Naive thymus-derived CD8-positive, alpha-beta T cell (primary cell): ENCODE measurements at regions not wholly inside any gene's neighbourhood (a gene's known extent, or its start where the extent isn't known, plus 50 kb on each side); places are given as distances from the start of the nearest gene placed in this dataset.

Experiments used
- ATAC-seq, 2 donors: fragments of 150-1000 bp; cut with Tn5 transposase in 1 of 2; sonication (Bioruptor Pico), chemical (Tn5 transposase) in 1 of 2; 1 replicate in 1 of 2; 2 replicates in 1 of 2; pipeline ENCODE4 v1.10.0; 2021; ENCODE audit warnings: mild to moderate bottlenecking in 2 of 2, moderate library complexity in 2 of 2
- POLR2A ChIA-PET: fragments of 350-600 bp; sonication (Branson Sonifier 250); formaldehyde crosslinking; loops from one replicate; lab custom pipeline; 2021; ENCODE audit warnings: antibody characterized with exemption; lab: Charles Lee
- DNase-seq, 10 donors: peaks; one replicate each; pipeline versions ENCODE4 v3.0.0 to v3.0.0-alpha.2; 2020 to 2022
- H3K27ac Mint-ChIP-seq, 10 donors: one replicate each; pipeline ENCODE4 v1.8.0; 2020 to 2022; ENCODE audit warnings: mild to moderate bottlenecking in 10 of 10, mixed read lengths in 10 of 10, moderate library complexity in 4 of 10, inconsistent platforms in 1 of 10
- H3K27me3 Mint-ChIP-seq, 5 donors: one replicate each; pipeline ENCODE4 v1.8.0; 2021 to 2022; ENCODE audit warnings: mixed read lengths in 5 of 5
- H3K36me3 Mint-ChIP-seq, 3 donors: one replicate each; pipeline ENCODE4 v1.8.0; 2020 to 2022; ENCODE audit warnings: mixed read lengths in 3 of 3, mild to moderate bottlenecking in 2 of 3, inconsistent platforms in 1 of 3
- H3K4me1 Mint-ChIP-seq, 4 donors: one replicate each; pipeline ENCODE4 v1.8.0; 2021 to 2022; ENCODE audit warnings: mixed read lengths in 4 of 4
- H3K4me3 Mint-ChIP-seq, 10 donors: one replicate each; pipeline ENCODE4 v1.8.0; 2020 to 2022; ENCODE audit warnings: mild to moderate bottlenecking in 10 of 10, mixed read lengths in 10 of 10, moderate library complexity in 6 of 10, inconsistent platforms in 1 of 10
- H3K9me3 Mint-ChIP-seq, 9 donors: one replicate each; pipeline ENCODE4 v1.8.0; 2020 to 2022; ENCODE audit warnings: mixed read lengths in 9 of 9, mild to moderate bottlenecking in 3 of 9, inconsistent platforms in 1 of 9, moderate library complexity in 1 of 9

DNA sequence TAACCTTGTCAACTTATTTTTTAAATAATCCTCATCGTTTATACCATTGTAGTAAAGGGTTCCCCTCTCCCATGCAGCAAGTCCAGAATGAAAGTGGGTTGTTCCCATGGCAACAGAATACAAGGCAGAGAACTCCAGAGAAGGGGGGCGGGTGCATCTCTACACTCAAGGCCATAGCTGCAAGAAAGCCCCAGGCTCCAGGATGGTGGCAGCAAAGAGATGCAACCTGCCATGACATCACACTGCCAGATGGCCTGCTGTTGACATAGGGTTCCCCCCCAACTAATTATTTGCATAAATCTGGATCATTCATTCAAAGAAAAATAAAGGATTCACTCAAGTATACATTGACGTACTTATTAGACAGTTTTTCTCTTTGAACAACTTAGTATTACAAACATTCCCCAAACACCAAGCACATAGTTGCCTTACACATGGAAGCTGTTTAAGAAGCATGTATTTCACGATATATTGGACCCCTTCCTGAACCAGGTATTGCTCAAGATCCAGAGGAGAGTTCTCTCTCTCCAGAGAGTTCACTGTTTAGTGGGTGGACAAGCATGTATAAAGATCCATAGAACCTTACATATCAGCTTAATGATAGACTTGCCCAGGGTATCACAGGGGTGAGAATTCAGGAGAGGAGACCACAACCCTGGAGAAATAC, 87.4 kb upstream of the KLF7 start:
- Mint-ChIP-seq H3K36me3 (no peaks in the 10 kb centered on the region), H3K4me3 (no peak overlapping the region), H3K4me1 (peaks cover 6 to 11% (median 7%) of the 10 kb centered on the region in 4 donors), H3K27me3 (no peaks in the 10 kb centered on the region), H3K27ac (peak overlapping the region in 1 of 10 donors; percentile 19), H3K9me3 (no peaks in the 10 kb centered on the region)
- DNase-seq (no peak), ATAC-seq (no peak)
- POLR2A ChIA-PET, result interaction anchor here (0.5 kb wide), 1 partner anchor 207 kb away, joined by 3 read pairs; no protein-coding TSS in a partner anchor

DNA sequence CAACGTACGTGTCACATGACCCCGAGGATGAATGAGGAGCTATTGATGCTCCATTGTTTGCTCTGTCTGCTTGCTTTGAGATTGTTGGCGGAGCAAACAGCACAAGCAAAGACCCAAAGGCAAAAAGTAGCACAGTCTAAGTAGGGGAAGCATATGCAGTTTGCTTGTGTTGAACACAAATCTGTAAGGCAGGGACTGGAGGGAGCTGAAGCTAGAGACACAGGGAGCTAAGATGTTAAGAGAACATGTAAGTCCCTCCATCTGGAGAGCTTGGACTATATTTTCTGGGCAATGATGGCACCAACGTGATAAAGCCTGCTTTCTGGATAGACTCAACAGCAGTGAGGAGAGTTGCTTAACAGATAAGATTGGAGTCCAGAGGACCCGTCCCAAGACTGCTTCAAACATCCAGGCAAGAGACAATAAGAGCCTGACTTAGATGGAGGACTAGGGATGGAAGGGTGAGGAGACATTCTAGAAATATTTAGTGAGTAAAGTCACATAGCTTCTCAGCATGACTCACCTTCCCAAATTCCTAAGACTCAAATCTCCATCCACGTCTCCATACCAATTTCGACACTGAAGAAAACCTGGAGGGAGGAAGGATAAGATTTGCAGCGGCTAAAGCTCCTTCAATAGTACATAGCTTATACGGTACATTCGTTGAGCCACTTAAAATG, 88.1 kb upstream of the KLF7 start:
- H3K27ac Mint-ChIP-seq, result no peak overlapping the region
- no peaks in the 10 kb centered on the region for H3K36me3 Mint-ChIP-seq
- H3K4me3 Mint-ChIP-seq, result no peak overlapping the region
- no peaks in the 10 kb centered on the region for H3K27me3 Mint-ChIP-seq
- no peaks in the 10 kb centered on the region for H3K9me3 Mint-ChIP-seq
- POLR2A ChIA-PET, result interaction anchor here (0.5 kb wide), 1 partner anchor 208 kb away, joined by 3 read pairs; no protein-coding TSS in a partner anchor
- peaks cover 6 to 11% (median 7%) of the 10 kb centered on the region in 4 donors for H3K4me1 Mint-ChIP-seq
- ATAC-seq (no peak), DNase-seq (no peak)

DNA sequence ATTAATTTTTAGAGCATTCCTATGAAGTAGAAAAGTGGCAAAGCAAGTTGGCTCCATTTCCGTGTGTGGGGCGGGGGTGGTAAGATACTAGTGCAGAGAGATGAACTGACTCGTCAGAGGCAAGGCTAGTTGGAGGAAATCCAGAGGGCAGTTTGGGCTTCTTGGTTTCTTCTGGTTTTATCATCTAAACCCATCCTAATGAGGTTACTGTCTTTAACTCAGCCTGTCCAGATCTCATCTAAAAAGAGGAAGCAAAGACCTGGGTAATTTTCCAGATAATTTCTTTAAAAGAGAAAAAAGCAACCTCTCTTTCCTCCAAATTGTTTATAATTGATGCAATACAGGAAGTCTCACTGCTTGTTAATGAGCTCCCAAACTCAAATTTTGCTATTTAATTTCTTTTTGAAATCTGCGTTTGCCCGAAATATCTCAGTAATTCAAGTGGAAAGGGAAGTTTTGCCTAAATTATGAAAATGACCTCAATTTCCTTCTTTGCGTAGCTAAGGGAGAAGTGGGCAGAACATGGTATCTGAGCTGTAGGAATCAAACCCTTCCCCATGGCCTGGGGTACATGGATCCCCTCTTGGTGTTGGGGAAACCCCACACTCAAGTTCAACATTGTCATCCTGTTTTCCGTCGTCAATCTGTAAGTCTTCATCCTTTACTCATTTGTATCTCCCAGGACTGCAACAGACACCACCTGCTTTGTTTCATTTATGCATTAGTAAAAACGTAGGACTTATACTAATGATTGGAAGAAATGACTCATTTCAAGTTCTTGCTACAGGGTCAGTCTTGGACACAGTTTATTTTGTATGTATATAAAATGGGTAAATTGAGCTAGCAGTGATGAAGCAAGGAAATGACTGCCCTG, 89.1 kb upstream of the KLF7 start:
- H3K27ac Mint-ChIP-seq, result no peak overlapping the region
- H3K36me3 Mint-ChIP-seq, result no peaks in the 10 kb centered on the region
- peak overlapping the region in 1 of 10 donors; percentile 12 for H3K4me3 Mint-ChIP-seq
- peaks cover 2 to 11% (median 5%) of the 10 kb centered on the region in 4 donors for H3K4me1 Mint-ChIP-seq
- POLR2A ChIA-PET, result interaction anchor here (0.9 kb wide), 1 partner anchor 88 kb away, joined by 3 read pairs; the partner anchor contains the start of gene KLF7
- ATAC-seq (no peak), DNase-seq (no peak)
- H3K9me3 Mint-ChIP-seq, result no peaks in the 10 kb centered on the region
- H3K27me3 Mint-ChIP-seq, result no peaks in the 10 kb centered on the region

DNA sequence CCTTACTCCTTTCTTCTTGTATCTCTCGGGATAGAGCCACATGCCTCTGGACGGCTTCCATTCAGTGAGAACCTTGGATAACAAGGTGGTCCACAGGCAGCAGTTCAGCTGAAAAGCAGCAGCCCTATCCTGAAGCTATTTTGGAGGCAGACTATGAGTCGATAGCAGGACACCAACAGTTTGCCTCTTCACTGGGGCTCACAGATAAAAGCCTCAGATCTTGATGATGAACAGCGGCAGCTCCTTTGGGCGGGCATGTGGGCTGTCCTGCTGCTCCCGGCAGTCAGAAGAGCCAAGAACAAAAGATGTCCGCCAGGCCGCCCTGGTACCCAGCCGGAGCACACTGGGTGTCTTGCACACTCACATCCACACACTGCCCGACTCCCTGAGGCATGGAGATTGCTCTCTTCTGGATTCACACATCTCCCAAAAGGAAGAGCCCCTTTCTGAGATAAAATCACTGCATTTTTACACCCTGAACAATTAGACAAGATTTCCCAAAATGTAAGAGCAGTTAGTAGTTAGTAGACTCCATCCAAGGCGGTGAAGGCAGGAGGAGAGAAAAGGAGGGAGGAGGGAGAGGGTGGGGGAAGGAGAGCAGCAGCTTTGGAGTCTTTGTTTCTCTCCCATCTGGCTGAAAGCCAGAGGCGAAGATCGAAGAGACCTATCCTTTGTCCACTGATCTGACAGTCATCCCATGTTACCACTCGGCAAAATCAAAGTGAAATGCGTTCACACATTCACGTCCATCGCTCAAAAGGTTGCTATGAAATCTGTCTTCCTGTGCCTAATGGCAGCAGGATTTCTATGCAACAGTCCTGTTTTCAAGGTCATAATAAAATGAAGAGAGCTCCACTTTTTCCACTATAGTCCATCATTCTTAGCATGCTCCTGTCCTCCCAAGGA, 90.1 kb upstream of the KLF7 start:
- DNase-seq (no peak), ATAC-seq (no peak)
- POLR2A ChIA-PET, result interaction anchor here (0.9 kb wide), 1 partner anchor 89 kb away, joined by 3 read pairs; the partner anchor contains the start of gene KLF7
- no peaks in the 10 kb centered on the region for H3K36me3 Mint-ChIP-seq
- H3K27ac Mint-ChIP-seq, result peak overlapping the region in 1 of 10 donors; percentile 60
- H3K4me3 Mint-ChIP-seq, result no peak overlapping the region
- no peaks in the 10 kb centered on the region for H3K27me3 Mint-ChIP-seq
- peaks cover 0 to 11% (median 2%) of the 10 kb centered on the region in 4 donors for H3K4me1 Mint-ChIP-seq
- H3K9me3 Mint-ChIP-seq, result no peaks in the 10 kb centered on the region

DNA sequence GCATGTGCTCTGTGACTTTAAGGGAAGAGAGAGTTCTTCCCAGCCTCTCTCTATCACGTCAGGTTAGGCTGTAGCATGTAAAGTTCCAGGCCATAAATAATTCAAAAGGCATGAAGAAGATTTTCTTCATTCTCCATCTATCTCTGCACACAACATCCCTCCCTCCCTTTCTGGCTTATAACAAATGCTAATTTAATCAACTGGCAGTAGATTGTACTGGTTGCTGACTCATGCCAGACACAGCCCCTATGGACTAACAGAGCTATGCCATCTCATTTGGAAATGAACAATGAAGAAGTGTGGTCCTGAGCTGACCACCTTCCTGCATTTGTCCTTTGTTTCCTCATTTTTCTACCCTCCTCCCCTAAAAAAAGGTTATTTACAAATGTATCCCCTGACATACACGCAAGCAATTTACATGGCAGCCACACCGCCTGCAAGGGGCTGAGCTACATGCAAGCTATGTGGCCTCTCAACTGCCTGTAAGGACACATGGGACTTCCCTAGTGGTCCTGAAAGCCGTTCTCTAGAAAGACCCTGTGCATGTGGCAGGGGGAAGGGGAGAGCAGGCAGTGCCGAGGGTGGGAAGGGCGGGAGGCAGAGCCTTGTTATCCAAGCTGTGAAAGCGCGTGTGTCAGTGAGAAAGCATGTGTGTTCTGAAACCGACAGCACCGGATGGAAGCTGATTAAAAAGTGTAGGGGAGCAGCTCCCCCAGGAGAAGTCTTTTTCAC, 90.9 kb upstream of the KLF7 start:
- H3K9me3 Mint-ChIP-seq, result no peaks in the 10 kb centered on the region
- H3K27ac Mint-ChIP-seq, result peak overlapping the region in 1 of 10 donors; percentile 44
- no peak for ATAC-seq
- no peak overlapping the region for H3K4me3 Mint-ChIP-seq
- DNase-seq, result no peak
- POLR2A ChIA-PET, result no interaction called here
- no peaks in the 10 kb centered on the region for H3K27me3 Mint-ChIP-seq
- no peaks in the 10 kb centered on the region for H3K36me3 Mint-ChIP-seq
- peaks cover 0 to 9% (median 2%) of the 10 kb centered on the region in 4 donors for H3K4me1 Mint-ChIP-seq

DNA sequence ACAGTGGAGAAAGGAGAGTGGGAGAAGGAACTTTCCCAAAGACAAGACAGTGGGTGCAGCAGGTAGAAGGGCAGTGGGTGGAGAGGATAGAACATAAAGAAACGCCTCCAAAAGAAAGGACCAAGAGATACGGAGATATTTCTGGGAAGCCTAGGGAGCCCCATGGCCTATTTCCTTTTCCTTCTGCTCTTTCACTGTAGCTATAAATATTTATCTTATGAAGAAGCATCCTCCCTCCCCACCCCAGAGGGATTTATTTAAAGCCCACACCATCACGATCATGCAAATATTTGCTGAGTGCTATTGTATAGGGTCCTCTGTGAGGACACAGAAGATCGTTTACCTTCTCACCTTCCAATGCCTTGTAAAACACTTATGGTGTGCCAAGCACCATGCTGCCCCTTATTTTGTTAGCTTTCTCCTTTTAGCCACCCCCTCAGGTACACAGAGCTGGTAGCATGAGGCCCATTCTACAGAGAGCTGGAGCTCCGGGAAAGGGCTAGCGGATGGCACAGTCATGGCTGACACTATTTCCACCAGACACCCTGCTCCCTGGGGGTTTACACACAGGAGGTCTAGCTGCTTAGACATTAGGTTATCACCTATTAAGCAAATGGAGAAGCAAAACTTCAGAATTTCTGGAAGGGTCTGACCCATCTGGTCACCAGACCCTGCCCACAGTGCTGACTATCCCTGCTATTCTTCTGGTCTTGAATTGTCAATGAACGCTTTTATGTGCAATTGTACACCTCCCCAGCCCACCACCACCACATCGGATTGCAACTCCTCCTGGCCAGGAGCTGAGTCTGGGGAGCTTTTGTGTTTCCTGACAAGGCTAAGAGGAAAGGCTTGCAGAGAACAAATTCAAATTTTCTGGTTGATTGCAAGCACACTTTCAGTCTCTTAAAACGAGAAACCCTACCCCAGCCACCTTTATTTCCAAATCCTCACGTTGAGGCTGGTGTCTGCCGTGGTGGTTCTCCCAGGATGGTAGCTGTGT, 91.8 kb upstream of the KLF7 start:
- H3K27ac Mint-ChIP-seq, result peak overlapping the region in 1 of 10 donors; percentile 23
- H3K4me1 Mint-ChIP-seq, result peaks cover 0 to 9% (median 2%) of the 10 kb centered on the region in 4 donors
- POLR2A ChIA-PET, result no interaction called here
- H3K4me3 Mint-ChIP-seq, result no peak overlapping the region
- ATAC-seq, result no peak
- no peaks in the 10 kb centered on the region for H3K36me3 Mint-ChIP-seq
- no peaks in the 10 kb centered on the region for H3K27me3 Mint-ChIP-seq
- H3K9me3 Mint-ChIP-seq, result no peaks in the 10 kb centered on the region
- no peak for DNase-seq

DNA sequence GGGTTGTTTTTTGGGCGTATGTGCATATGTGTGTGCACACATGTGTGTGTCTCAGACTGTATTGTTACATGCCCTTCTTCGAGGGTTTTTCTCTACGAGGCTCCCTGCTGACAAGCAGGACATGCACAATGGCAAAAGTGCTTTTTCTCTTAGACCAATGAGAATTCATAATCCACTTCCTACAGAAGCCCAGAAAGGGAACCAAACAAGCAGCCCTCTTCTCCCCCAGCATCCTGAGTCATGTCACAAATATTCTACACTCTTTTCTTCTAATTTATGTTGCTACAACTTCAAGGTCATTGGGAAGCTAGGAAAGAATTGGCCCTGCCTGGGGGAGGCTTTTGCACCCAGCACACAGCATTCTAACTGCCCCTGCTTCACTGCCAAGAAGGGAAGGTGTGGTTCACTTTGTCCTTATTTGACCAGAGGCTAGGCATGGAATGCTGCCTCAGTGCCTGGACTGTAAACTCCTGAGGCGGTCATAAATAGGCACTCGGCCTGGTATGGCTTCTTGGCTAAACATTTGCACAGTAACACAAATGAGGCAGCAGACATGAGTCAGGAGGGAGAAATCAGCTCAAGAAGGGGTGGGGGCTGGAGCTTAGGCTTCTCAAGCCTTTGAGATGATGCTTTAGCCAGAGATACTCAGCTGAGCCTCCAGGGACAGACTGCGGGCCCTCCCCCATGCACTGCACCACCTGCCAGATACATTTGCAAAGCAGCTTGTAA, 92.7 kb upstream of the KLF7 start:
- H3K4me3 Mint-ChIP-seq, result no peak overlapping the region
- POLR2A ChIA-PET, result no interaction called here
- no peak for ATAC-seq
- H3K36me3 Mint-ChIP-seq, result no peaks in the 10 kb centered on the region
- no peaks in the 10 kb centered on the region for H3K27me3 Mint-ChIP-seq
- H3K9me3 Mint-ChIP-seq, result no peaks in the 10 kb centered on the region
- H3K4me1 Mint-ChIP-seq, result peaks cover 0 to 9% (median 1%) of the 10 kb centered on the region in 4 donors
- DNase-seq, result no peak
- peak overlapping the region in 1 of 10 donors; percentile 40 for H3K27ac Mint-ChIP-seq

DNA sequence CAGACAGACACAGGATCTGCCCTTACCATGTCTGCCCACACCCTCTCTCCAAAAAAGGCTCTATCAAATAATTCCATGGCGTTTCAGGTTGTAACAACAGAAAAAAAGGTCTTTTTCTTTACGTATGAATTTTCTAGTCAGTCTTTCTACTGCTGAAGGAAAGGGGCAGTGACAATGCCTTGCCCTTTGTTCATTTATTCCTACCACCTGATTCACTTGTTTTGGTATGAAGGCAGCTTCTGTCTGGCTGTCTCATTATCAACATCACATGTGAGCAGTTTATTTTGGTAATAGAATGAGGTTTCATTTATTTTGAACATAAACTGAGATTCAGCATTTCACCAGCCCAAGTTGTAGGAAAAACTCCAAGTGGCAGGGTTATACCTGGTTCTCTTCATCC, 94.3 kb upstream of the KLF7 start:
- ATAC-seq (no peak), DNase-seq (no peak)
- Mint-ChIP-seq H3K4me3 (no peak overlapping the region), H3K4me1 (peaks cover 0 to 2% (median under 1%) of the 10 kb centered on the region in 4 donors), H3K27ac (peak overlapping the region in 1 of 10 donors; percentile 14), H3K9me3 (no peaks in the 10 kb centered on the region), H3K27me3 (no peaks in the 10 kb centered on the region), H3K36me3 (no peaks in the 10 kb centered on the region)
- POLR2A ChIA-PET, result no interaction called here

DNA sequence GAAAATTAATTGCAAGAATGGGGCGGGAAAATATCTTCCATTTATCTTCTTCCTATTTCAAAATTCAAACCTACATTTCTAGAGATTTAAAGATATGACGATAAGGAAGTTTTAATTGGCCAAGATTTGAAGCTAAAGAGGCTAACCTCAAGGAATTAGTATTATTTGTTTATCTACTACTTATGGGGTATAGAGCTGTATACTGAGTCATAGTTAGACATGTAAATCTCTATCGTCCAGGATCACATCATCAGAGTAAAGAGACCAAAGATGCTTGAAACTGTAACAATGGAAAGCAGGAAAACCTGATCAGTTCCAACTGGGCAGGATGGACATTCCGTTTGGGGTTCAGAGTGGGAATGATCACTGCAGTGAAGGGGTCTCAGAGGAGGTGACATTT, 95.2 kb upstream of the KLF7 start:
- POLR2A ChIA-PET, result interaction anchor here (0.8 to 1.4 kb wide), 2 partner anchors 94 to 118 kb away, joined by 5 read pairs; no protein-coding TSS in a partner anchor
- Mint-ChIP-seq H3K27me3 (no peaks in the 10 kb centered on the region), H3K36me3 (no peaks in the 10 kb centered on the region)

DNA sequence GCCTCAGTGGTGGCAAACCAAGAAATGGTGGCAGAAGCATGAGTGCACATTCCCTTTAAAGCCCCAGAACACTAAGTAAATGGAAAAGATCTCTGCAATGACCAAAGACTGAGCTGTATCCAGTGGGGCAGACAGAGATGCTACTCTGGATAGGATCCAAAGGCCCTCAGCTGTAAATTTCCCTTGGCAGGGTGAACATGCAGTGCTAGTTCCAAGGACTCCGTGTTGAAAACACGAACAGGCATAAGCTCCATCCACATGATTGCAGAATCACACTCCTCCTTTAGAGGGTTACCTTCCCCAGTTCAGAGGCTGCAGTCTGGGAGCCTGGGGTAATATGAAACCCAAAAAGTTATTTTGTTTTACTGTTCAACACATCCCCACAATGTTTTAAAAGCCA, 98.6 kb upstream of the KLF7 start:
- DNase-seq (no peak), ATAC-seq (no peak)
- Mint-ChIP-seq H3K36me3 (no peaks in the 10 kb centered on the region), H3K27ac (no peak overlapping the region), H3K9me3 (no peaks in the 10 kb centered on the region), H3K4me1 (peaks cover 0 to 11% (median 5%) of the 10 kb centered on the region in 4 donors), H3K27me3 (no peaks in the 10 kb centered on the region), H3K4me3 (no peak overlapping the region)
- POLR2A ChIA-PET, result interaction anchor here (0.8 kb wide), 1 partner anchor 134 kb away, joined by 5 read pairs; no protein-coding TSS in a partner anchor

More for the DNA sequence above, 95.2 kb upstream of the KLF7 start:
- no peak overlapping the region for H3K27ac Mint-ChIP-seq
- peaks cover 0 to 6% (median 3%) of the 10 kb centered on the region in 4 donors for H3K4me1 Mint-ChIP-seq
- ATAC-seq, result no peak
- H3K9me3 Mint-ChIP-seq, result no peaks in the 10 kb centered on the region
- DNase-seq, result no peak
- H3K4me3 Mint-ChIP-seq, result no peak overlapping the region
